NCI-H2107 treated with DMSO at 0.1 percent for 48 hours (cell line): ENCODE measurements at regions not wholly inside any gene's neighbourhood (a gene's known extent, or its start where the extent isn't known, plus 50 kb on each side); places are given as distances from the start of the nearest gene placed in this dataset.
A peak's percentile ranks its signal among the peaks of the same experiment; 100 is the strongest.

Source experiments
- DNase-seq: peaks from one replicate; lab custom pipeline; 2025; ENCODE audit not compliant: unreplicated experiment; lab: John Stamatoyannopoulos, UW

- DNase-seq: no peak
Observed at GRCh38 chr2:7976206-7976605, 705.6 kb upstream of the ID2 start.

DNA sequence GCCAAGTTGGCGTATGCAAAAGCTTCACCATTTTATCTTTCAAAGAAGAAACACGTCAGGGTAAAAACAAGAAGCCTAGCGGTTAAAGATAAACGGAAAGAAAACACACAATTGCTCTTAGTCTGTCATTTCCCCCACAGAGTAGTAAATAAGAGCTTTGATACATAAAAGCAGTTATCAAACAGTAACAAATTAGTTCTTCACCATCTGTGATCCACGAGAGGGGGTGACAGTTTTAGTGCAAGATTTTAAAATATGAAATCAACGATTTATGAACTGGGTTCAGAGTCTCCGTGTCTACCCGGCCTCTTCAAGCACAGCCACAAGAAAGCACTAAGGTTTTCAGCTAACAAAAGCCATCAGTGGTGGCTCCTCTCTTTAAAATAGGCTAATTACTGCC lies 703.9 kb upstream of the ID2 start:
- DNase-seq: no peak

GRCh38 chr2:7982054-7982453 lies 699.8 kb upstream of the ID2 start:
- no peak for DNase-seq

GRCh38 chr2:7983451-7983850 lies 698.4 kb upstream of the ID2 start:
- DNase-seq: no peak

DNA sequence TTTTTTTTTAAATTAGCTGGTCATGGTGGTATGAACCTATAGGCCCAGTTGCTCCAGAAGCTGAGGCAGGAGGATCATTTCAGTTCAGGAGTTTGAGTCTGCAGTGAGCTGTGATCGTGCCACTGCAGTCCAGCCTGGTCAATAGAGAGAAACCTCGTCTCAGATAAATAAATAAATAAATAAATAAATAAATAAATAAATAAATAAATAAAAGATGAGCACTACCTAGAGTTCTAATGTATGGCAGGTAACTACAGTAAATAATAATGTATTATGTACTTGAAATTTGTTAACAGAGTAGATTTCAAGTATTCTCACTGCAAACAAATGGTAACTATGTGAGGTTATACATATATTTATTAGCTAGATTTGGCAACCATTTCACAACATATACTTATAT lies 697.9 kb upstream of the ID2 start:
- DNase-seq: no peak

DNA sequence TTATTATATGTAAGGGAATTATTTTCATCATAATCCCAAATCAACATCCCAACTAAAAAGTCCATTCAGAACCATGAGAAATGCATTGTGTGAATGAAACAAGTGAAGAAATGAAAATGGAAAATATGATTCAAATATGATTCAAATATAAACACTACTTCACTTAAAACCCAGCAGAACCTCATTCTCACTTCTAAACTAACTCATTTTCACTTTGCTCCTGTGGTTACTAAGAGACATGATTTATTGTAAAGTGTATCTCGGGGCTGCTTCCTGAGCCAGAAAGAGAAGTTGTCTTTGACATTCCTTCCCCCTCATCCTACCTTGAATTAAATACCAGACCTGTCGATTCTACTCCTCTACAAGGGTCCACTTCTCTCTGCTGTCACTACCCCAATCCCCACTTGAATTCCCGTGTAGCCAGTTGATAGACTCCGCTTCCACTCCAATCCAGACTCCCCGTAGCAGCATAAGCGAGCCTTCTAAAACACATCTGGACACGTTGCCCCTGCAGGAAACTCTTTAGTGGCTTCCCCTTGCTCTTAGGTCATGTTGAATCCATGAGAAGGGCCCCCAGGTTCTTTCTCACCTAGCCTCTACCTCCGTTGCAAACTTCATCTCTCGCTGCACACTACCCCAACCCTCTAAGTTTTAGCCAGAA lies 697.0 kb upstream of the ID2 start:
- DNase-seq: no peak

- DNase-seq: no peak
Observed at GRCh38 chr2:7986431-7986830, 695.4 kb upstream of the ID2 start.

GRCh38 chr2:7987992-7988391 lies 693.9 kb upstream of the ID2 start:
- no peak for DNase-seq

- DNase-seq: no peak
Observed at GRCh38 chr2:7988440-7988839, 693.4 kb upstream of the ID2 start.

GRCh38 chr2:7989823-7990222 lies 692.0 kb upstream of the ID2 start:
- DNase-seq: no peak

DNA sequence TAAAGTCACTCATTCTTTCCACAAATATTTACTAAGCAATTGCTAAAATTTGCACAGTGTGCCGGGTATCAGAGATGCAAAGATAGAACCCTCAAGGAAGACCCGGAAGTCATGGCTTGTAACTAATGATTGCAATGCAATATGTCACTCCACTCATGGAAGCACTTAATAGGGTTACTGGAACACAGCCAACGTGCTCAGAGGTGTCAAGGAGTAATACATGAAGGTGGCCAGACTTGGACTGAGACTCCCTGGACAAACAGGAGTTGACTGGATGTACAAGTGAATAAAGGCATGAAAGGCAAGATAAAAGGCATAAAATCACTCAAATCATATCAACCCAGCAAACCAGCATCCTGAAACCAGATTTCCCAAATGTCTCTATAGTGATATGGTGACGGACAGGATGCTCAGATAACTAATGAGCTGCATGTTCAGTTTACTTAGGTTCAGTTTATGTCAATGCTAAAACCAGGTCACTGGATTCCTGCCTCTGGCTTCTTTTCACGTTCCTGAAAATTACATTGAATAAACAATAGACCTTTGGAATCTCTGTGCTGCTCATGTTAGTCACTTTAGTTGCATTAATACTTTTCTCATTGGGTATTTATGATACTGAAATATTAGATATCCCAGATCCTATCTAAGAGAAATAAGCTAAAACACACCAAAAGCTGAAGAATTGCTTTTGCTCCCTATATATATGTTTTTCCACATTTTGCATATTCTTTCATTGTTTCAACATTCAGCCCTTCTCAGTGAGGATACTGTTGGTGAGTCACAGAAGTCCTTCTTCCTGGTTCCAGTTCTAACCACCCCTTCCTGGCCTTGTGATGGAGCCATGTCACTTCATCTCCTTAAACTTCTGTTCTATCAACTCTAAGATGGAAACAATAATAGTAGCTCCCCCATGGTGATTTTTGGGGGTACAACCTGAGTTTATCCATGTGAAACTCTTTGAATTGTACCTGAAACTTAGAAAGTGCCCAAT lies 688.9 kb upstream of the ID2 start:
- DNase-seq: no peak

GRCh38 chr2:7994397-7994951 lies 687.4 kb upstream of the ID2 start:
- DNase-seq: peak; percentile 45

DNA sequence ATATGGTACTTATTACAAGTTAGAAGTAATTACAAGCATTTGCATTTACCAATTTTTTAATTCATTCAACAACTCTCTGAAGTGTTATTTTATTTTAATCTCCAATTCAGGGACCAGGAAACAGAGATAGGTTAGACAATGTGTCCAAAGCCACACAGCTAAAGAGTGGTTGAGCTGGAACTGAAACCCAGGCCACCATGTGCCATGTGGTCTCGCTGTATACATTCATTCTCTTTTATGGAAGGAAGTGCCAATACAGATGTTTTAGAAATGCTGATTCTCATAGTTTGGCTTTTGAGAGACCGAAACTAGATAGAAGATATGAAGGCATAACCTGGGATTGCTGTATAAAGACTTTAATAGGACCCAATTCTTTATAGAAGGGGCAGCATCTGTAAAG lies 684.6 kb upstream of the ID2 start:
- no peak for DNase-seq

DNA sequence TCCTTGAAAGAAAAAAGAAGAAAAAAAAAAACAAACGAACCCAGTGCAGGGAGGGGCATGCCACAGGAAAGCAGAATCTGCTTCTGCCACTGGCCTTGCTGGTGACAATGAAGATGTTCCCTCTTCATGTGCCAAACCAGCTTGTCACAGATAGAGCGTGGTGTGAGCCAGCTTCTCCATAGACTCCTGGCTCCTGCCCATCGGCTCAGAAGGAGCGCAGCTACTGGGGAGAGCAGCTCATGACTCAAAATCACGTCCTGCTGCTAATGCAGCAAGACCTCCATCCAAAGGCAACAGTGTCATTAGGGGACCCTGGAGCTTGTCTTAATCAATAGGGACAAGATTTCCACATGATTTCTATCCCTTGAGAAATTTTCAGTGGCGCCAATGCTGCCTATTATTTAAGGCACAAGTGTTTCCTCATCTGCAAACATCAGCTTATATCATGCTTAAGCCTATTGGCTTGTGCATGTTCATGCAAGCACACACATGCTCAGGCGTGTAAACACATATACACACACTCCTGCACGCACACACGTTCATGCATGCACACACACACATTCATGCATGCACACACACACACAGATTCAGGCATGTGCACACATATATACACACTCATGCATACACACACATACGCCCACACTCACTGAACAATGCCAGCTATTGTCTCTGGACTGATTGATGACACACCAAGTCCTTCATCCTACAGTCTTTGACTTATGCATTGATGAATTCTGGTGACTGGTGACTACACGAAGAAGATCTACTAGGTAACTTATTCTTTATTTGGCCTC lies 682.0 kb upstream of the ID2 start:
- DNase-seq: no peak

DNA sequence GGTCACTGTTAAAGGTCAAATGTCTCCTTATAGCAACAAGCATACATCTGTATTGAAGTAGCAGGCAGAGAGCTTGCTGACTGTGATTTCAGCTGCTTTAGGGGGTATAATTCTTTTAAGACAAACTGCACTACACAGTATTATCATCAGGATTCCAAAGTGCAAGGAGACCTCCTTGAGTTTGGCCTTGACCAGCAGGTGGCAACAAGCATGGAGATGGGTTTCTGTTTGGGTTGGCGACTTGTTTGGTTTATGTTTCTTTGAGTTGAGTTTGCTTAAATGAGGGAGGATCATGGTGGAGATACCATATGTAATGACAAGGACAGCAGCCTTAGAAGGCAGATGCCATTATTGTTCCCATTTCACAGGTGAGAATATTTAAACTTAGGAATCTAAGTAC lies 681.0 kb upstream of the ID2 start:
- DNase-seq: no peak

GRCh38 chr2:8002765-8003393 lies 679.0 kb upstream of the ID2 start:
- no peak for DNase-seq

GRCh38 chr2:8003462-8004075 lies 678.3 kb upstream of the ID2 start:
- DNase-seq: no peak

- DNase-seq: peak; percentile 12
Observed at GRCh38 chr2:8004250-8004681, 677.6 kb upstream of the ID2 start.

DNA sequence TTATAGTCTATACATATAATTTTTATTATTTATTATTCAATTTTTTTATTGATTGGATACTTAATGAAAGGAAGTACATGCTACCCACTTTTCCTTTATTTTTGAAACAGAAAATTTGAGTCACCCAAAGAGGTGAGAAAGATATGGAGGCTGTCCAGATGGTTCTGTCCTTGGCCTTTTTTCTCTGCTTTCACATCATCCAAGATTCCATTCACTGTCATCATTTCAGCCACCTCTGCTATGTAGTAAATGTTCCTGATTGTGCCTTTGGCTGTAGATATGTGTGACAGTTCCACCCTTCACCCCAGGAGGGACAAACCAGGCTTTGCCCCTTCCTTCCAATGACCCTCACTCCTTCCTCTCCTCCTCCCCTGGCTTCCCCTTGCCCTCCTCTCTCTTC lies 675.7 kb upstream of the ID2 start:
- no peak for DNase-seq

GRCh38 chr2:8006626-8007025 lies 675.2 kb upstream of the ID2 start:
- no peak for DNase-seq
